HepG2 (cell line): ENCODE measurements at regions not wholly inside any gene's neighbourhood (a gene's known extent, or its start where the extent isn't known, plus 50 kb on each side); places are given as distances from the start of the nearest gene placed in this dataset.

ENCODE experiments used
- ATAC-seq: fragments of 200-7000 bp; cut with Tn5 transposase; 3 replicates; pipeline ENCODE4 v1.9.1; 2020; ENCODE audit warnings: mild to moderate bottlenecking, moderate library complexity
- BruUV-seq: library from RNA; stranded (reverse); fragments of 400-500 nt; replicated peaks from 2 replicates; lab custom pipeline; 2021; lab: Mats Ljungman, UMichigan
- CTCF ChIA-PET: fragments of 300-600 bp; formaldehyde crosslinking; extraction: SDS; loops from one replicate; lab custom pipeline; 2021; ENCODE audit warnings: low total read pairs, inconsistent platforms, low intra/inter-chr PET ratio; lab: Yijun Ruan, JAX
- POLR2A ChIA-PET: fragments of 350-600 bp; sonication (Branson Sonifier 250); formaldehyde crosslinking; loops from one replicate; lab custom pipeline; 2020; ENCODE audit warnings: antibody characterized with exemption, inconsistent platforms; lab: Yijun Ruan, JAX
- DNase-seq: peaks from one replicate; pipeline ENCODE4 v3.0.0-alpha.2; 2015; ENCODE audit warnings: low spot score
- FAIRE-seq: peaks from 3 replicates; lab custom pipeline; 2011; peaks lifted over from hg19 to GRCh38; lab: Jason Lieb, UNC
- H2AFZ ChIP-seq: one replicate; pipeline ENCODE4 v1.6.1; 2011; ENCODE audit warnings: low read length, inconsistent platforms
- H3K27ac ChIP-seq: fragments of 300-600 bp; 3 replicates; pipeline ENCODE4 v1.8.0; 2011; ENCODE audit warnings: mixed run types, mild to moderate bottlenecking, mixed read lengths, low read length, inconsistent platforms; ENCODE audit not compliant: insufficient read depth; ENCODE audit errors: extremely low read length
- H3K27me3 ChIP-seq, 2 experiments: fragments of 200-600 bp in 1 of 2; 2 replicates in 1 of 2; 3 replicates in 1 of 2; pipeline versions ENCODE4 v1.6.0 to v1.8.0; 2011; ENCODE audit warnings: low read length in 2 of 2, mild to moderate bottlenecking in 2 of 2, moderate library complexity in 2 of 2, inconsistent platforms in 1 of 2; ENCODE audit not compliant: insufficient read depth in 2 of 2, control insufficient read depth in 1 of 2
- H3K36me3 ChIP-seq, 2 experiments: fragments of 200-600 bp in 1 of 2; replicated peaks in 1 of 2; 2 replicates in 1 of 2; 3 replicates in 1 of 2; pipeline versions ENCODE4 v1.5.1 to v1.8.0; 2011; ENCODE audit warnings: low read length in 2 of 2, inconsistent platforms in 1 of 2; ENCODE audit not compliant: insufficient read depth in 2 of 2, control insufficient read depth in 1 of 2
- H3K4me1 ChIP-seq: 2 replicates; pipeline ENCODE4 v1.5.1; 2012; ENCODE audit warnings: low read length, inconsistent platforms; ENCODE audit not compliant: insufficient read depth
- H3K4me2 ChIP-seq: 2 replicates; pipeline ENCODE4 v1.6.0; 2011; ENCODE audit warnings: low read depth, low read length, inconsistent platforms
- H3K4me3 ChIP-seq, 3 experiments: fragments of 200-600 bp in 1 of 3; sonication (generic), shearing (Covaris generic) in 1 of 3; replicated peaks in 1 of 3; 2 replicates each; pipeline ENCODE4 v1.5.1; 2011 to 2016; ENCODE audit warnings: low read length in 3 of 3, inconsistent platforms in 2 of 3, low read depth in 2 of 3, mild to moderate bottlenecking in 2 of 3, control low read depth in 1 of 3, mixed read lengths in 1 of 3; ENCODE audit not compliant: insufficient read depth in 1 of 3
- H3K79me2 ChIP-seq: one replicate; pipeline ENCODE4 v1.6.1; 2011; ENCODE audit warnings: low read length, inconsistent platforms; ENCODE audit not compliant: insufficient read depth
- H3K9ac ChIP-seq: 2 replicates; pipeline ENCODE4 v1.6.0; 2011; ENCODE audit warnings: mild to moderate bottlenecking, low read depth, low read length, inconsistent platforms; ENCODE audit not compliant: insufficient read depth
- H3K9me3 ChIP-seq: 2 replicates; pipeline ENCODE4 v1.5.1; 2012; ENCODE audit warnings: mild to moderate bottlenecking, low read length
- H4K20me1 ChIP-seq: 2 replicates; pipeline ENCODE4 v1.6.0; 2011; ENCODE audit warnings: inconsistent platforms, mild to moderate bottlenecking, low read length, moderate library complexity; ENCODE audit not compliant: insufficient read depth
- ARID2 ChIP-seq: sonication (generic); formaldehyde crosslinking; IDR thresholded peaks from 2 replicates; pipeline ENCODE4 v1.8.1; 2022; ENCODE audit warnings: mild to moderate bottlenecking, missing genetic modification reagents, borderline replicate concordance
- ARNTL ChIP-seq: sonication (generic); formaldehyde crosslinking; IDR thresholded peaks from 2 replicates; pipeline ENCODE4 v1.4.0; 2020; ENCODE audit warnings: mild to moderate bottlenecking, missing genetic modification reagents
- CSRNP1 ChIP-seq: sonication (generic); formaldehyde crosslinking; IDR thresholded peaks from 2 replicates; pipeline ENCODE4 v1.8.1; 2023; ENCODE audit warnings: mild to moderate bottlenecking, missing genetic modification reagents
- FOXJ3 ChIP-seq: sonication (generic); formaldehyde crosslinking; IDR thresholded peaks from 2 replicates; pipeline ENCODE4 v1.4.0; 2020; ENCODE audit warnings: missing genetic modification reagents, mild to moderate bottlenecking, borderline replicate concordance
- NFE2L1 ChIP-seq: sonication (generic); formaldehyde crosslinking; IDR thresholded peaks from 2 replicates; pipeline ENCODE4 v1.4.0; 2020; ENCODE audit warnings: missing genetic modification reagents, mild to moderate bottlenecking, borderline replicate concordance
- NR2F2 ChIP-seq: IDR thresholded peaks from 2 replicates; pipeline ENCODE4 v1.6.1; 2012; ENCODE audit warnings: low read depth, inconsistent platforms, borderline replicate concordance
- SAFB2 ChIP-seq: sonication (generic); formaldehyde crosslinking; IDR thresholded peaks from 2 replicates; pipeline ENCODE4 v1.5.1; 2020; ENCODE audit warnings: missing genetic modification reagents, low read depth, mild to moderate bottlenecking, borderline replicate concordance
- ZNF430 ChIP-seq: sonication (generic); formaldehyde crosslinking; IDR thresholded peaks from 2 replicates; pipeline ENCODE4 v1.9.0; 2021; ENCODE audit warnings: mild to moderate bottlenecking, missing genetic modification reagents
- ZNF713 ChIP-seq: sonication (generic); formaldehyde crosslinking; IDR thresholded peaks from 2 replicates; pipeline ENCODE4 v1.4.0; 2020; ENCODE audit warnings: mild to moderate bottlenecking, missing genetic modification reagents
- WGBS: methylation state at CpG from one replicate; pipeline ENCODE4 v1.1.6; 2017; ENCODE audit warnings: low lambda C conversion rate; 5-methylcytosine and 5-hydroxymethylcytosine counted together
- in situ Hi-C: cut with HindIII; loops from 2 replicates; pipeline ENCODE4 v1.10.0; 2017; ENCODE audit warnings: low pct_unique_long_range_greater_than_20kb; ENCODE audit not compliant: extremely low pct_ligation_motif_present
- intact Hi-C: fragments of 100-400 bp; cut with micrococcal nuclease; formaldehyde crosslinking; loops from one replicate; pipeline ENCODE4 v1.10.0; 2022; ENCODE audit not compliant: unreplicated experiment
- TF ChIP-seq, protein P1 (sequence below): sonication (generic); formaldehyde crosslinking; IDR thresholded peaks from 2 replicates; pipeline ENCODE4 v1.4.0; 2020; ENCODE audit warnings: missing genetic modification reagents
- TF ChIP-seq, protein P2 (sequence below): sonication (generic); formaldehyde crosslinking; IDR thresholded peaks from 2 replicates; pipeline ENCODE4 v1.9.0; 2022; ENCODE audit warnings: missing genetic modification reagents, mild to moderate bottlenecking, borderline replicate concordance
- TF ChIP-seq, protein P3 (sequence below): sonication (generic); formaldehyde crosslinking; IDR thresholded peaks from 2 replicates; pipeline ENCODE4 v1.8.0; 2022; ENCODE audit warnings: missing genetic modification reagents, mild to moderate bottlenecking, inconsistent platforms, borderline replicate concordance

- ChIA-PET CTCF (no interaction called here), POLR2A (interaction anchor here (0.8 to 5.7 kb wide), 5 partner anchors 12 to 170 kb away, joined by 3 to 44 read pairs (median 5); no protein-coding TSS in a partner anchor)
- in situ Hi-C loops, result loop anchor here (5.0 kb wide), 1 partner anchor 133 kb away; no protein-coding TSS in a partner anchor
- H2AFZ ChIP-seq, result peak overlapping the region; percentile 39
- peak overlapping the region; percentile 72 for H3K9ac ChIP-seq
- DNase-seq, result no peak
- no peaks in the 10 kb centered on the region for H4K20me1 ChIP-seq
- peaks cover 66% of the 10 kb centered on the region for H3K4me1 ChIP-seq
- no peak for FAIRE-seq
- BruUV-seq, result no TSS peak
- H3K9me3 ChIP-seq, result no peaks in the 10 kb centered on the region
- intact Hi-C loops, result no loop called here
- peak overlapping the region; percentile 91 for H3K27ac ChIP-seq
- ATAC-seq, result no peak
- 68% methylated on average over 4 of the region's 4 CpGs for WGBS
- no peaks in the 10 kb centered on the region for H3K36me3 ChIP-seq
- H3K4me3 ChIP-seq, result peak overlapping the region in 1 of 3 experiments; percentile 59; a peak in 1 of 6 replicates
- peak overlapping the region; percentile 84 for H3K4me2 ChIP-seq
- H3K79me2 ChIP-seq, result no peaks in the 10 kb centered on the region
- no peaks in the 10 kb centered on the region for H3K27me3 ChIP-seq
- TF ChIP-seq SAFB2 (CRISPR knock-in tag), result no peak
- TF ChIP-seq, protein P1, sequence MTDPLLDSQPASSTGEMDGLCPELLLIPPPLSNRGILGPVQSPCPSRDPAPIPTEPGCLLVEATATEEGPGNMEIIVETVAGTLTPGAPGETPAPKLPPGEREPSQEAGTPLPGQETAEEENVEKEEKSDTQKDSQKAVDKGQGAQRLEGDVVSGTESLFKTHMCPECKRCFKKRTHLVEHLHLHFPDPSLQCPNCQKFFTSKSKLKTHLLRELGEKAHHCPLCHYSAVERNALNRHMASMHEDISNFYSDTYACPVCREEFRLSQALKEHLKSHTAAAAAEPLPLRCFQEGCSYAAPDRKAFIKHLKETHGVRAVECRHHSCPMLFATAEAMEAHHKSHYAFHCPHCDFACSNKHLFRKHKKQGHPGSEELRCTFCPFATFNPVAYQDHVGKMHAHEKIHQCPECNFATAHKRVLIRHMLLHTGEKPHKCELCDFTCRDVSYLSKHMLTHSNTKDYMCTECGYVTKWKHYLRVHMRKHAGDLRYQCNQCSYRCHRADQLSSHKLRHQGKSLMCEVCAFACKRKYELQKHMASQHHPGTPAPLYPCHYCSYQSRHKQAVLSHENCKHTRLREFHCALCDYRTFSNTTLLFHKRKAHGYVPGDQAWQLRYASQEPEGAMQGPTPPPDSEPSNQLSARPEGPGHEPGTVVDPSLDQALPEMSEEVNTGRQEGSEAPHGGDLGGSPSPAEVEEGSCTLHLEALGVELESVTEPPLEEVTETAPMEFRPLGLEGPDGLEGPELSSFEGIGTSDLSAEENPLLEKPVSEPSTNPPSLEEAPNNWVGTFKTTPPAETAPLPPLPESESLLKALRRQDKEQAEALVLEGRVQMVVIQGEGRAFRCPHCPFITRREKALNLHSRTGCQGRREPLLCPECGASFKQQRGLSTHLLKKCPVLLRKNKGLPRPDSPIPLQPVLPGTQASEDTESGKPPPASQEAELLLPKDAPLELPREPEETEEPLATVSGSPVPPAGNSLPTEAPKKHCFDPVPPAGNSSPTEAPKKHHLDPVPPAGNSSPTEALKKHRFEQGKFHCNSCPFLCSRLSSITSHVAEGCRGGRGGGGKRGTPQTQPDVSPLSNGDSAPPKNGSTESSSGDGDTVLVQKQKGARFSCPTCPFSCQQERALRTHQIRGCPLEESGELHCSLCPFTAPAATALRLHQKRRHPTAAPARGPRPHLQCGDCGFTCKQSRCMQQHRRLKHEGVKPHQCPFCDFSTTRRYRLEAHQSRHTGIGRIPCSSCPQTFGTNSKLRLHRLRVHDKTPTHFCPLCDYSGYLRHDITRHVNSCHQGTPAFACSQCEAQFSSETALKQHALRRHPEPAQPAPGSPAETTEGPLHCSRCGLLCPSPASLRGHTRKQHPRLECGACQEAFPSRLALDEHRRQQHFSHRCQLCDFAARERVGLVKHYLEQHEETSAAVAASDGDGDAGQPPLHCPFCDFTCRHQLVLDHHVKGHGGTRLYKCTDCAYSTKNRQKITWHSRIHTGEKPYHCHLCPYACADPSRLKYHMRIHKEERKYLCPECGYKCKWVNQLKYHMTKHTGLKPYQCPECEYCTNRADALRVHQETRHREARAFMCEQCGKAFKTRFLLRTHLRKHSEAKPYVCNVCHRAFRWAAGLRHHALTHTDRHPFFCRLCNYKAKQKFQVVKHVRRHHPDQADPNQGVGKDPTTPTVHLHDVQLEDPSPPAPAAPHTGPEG (CRISPR knock-in tag), result peak; percentile 44; the same call in 1 of the 2 replicates
- 0 out of 2 replicates have a peak, but pooled peaks have one; percentile 7 for TF ChIP-seq NR2F2
- no peak for TF ChIP-seq ZNF713
- 0 out of 2 replicates have a peak, but pooled peaks have one; percentile 13 for TF ChIP-seq CSRNP1 (CRISPR knock-in tag)
- TF ChIP-seq ZNF430 (CRISPR knock-in tag), result no peak
- no peak; the same call in 1 of the 2 replicates for TF ChIP-seq ARID2 (CRISPR knock-in tag)
- TF ChIP-seq, protein P2, sequence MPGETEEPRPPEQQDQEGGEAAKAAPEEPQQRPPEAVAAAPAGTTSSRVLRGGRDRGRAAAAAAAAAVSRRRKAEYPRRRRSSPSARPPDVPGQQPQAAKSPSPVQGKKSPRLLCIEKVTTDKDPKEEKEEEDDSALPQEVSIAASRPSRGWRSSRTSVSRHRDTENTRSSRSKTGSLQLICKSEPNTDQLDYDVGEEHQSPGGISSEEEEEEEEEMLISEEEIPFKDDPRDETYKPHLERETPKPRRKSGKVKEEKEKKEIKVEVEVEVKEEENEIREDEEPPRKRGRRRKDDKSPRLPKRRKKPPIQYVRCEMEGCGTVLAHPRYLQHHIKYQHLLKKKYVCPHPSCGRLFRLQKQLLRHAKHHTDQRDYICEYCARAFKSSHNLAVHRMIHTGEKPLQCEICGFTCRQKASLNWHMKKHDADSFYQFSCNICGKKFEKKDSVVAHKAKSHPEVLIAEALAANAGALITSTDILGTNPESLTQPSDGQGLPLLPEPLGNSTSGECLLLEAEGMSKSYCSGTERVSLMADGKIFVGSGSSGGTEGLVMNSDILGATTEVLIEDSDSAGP, result no peak
- 0 out of 2 replicates have a peak, but pooled peaks have one; percentile 65 for TF ChIP-seq FOXJ3
- TF ChIP-seq, protein P3, sequence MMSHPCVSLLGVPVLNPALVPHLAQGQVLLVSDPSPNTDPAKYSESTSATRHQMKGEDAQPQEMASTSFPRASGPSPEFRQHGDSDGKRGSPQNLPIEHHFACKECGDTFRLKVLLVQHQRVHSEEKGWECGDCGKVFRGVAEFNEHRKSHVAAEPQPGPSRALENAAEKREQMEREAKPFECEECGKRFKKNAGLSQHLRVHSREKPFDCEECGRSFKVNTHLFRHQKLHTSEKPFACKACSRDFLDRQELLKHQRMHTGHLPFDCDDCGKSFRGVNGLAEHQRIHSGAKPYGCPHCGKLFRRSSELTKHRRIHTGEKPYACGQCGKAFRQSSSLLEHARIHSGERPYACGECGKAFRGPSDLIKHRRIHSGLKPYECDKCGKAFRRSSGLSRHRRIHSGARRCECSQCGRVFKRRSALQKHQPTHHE (CRISPR knock-in tag), result 0 out of 2 replicates have a peak, but pooled peaks have one; percentile 40
- TF ChIP-seq ARNTL (CRISPR knock-in tag), result 0 out of 2 replicates have a peak, but pooled peaks have one; percentile 29
- TF ChIP-seq NFE2L1 (CRISPR knock-in tag), result no peak
Measured at GRCh38 chr2:203649176-203649814, 57.1 kb upstream of the CD28 start.
